GM18520 (cell line): ENCODE measurements at regions not wholly inside any gene's neighbourhood (a gene's known extent, or its start where the extent isn't known, plus 50 kb on each side); places are given as distances from the start of the nearest gene placed in this dataset.
"Not testable (repeated sequence)": the region's sequence is repeated elsewhere in the genome, so short reads cannot be mapped to it uniquely, and the experiment has no call there.

ENCODE experiments used
- ATAC-seq: cut with Tn5 transposase; IDR thresholded peaks from one replicate; pipeline ENCODE4 v1.9.1; 2021; ENCODE audit not compliant: unreplicated experiment

DNA sequence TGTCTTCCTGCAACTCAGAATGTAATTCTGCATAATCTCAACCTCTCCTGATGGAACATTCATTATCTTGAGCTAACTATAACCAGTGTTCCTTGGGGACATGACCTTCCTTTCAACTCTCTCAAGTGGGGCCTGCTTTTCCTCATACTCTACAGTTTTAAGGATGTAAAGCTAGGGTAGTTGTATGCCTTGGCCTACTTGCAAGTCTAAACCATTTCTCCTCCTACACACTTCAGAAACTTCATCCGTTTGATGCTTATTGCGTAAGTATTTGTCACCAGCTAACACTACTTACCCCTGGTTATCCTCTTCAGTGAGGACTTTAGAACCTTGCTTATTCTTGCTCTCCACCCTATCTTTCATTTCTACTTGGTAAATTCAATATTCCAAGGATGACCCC, 548.9 kb downstream of the HINT1 start:
- ATAC-seq = no peak

DNA sequence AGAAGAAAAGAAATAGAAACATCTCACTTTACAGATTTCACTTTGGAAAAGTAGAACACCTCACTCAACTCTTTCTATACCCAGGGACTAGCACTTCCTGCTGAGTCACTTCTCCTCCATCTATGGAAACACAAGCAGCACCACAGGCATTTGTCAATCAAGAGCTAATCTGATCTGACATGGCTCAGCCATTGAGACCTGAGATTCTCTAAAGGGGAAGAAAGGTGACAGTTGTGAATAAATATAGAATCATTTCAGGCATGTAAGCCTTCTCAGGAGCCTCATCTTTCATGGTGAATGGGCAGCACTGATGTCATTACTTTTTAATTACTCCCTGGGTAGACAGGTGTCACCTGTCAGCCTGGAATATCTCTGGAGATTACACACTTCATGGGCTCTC, 559.8 kb downstream of the HINT1 start:
- ATAC-seq = no peak

DNA sequence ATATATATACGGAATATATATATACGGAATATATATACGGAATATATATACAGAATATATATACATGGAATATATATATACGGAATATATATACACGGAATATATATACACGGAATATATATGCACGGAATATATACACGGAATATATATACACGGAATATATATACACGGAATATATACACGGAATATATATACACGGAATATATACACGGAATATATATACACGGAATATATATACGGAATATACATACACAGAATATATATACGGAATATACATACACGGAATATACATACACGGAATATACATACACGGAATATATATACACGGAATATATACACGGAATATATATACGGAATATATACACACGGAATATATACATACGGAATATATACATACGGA, 568.4 kb downstream of the HINT1 start:
- ATAC-seq = not testable (repeated sequence)

DNA sequence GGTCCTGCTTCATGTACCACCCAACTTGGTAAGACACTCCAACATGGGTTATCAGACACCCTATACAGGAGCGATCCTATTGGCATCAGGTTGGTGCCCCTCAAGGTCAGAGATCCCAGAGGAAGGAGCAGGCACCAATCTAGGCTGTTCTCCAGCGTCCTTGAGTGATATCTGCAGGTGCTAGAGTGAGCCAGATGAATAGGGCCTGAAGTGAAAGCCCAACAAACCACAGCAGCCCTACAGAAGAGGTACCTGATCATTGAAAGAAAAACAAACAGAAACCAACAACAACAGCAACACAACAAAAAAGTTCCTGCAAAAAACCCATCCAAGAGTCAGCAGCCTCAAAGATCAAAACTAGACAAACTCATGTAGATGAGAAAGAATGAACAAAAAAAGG, 584.8 kb downstream of the HINT1 start:
- ATAC-seq = no peak

DNA sequence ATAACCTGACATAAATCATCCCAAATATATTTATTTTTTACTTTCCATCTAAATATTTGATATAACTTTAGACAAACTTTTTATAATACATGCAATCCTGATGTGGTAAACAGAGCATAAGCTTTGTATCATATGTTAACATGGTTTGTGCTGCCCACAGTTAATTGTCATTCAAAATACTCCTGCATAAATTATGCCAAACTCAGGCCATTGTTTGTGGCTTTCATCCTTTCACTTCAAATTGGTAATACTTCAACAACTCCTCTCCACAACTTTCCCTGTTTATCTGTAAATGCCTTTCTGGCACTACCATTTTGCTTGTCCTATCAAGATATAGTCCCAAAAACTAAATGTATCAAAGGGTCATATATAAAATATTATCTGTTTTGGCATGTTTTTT, 586.7 kb downstream of the HINT1 start:
- no peak for ATAC-seq

DNA sequence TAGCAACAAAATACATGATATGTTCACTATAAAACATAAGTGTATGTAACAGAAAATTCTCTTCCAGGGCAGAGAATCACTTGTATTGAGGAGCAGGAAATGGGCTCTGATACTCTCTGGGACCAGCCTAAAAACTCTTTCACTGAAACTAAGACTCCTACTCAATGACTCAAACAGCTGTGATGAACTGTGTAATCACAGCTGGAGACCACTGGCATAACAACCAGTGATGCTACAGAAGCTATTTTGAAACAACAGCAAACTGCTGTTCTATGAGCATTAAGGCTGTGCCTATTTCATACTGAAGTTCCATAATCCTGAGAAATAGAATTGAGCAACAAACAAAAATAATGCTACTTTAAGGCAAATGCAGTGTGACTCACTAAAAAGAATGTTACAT, 594.0 kb downstream of the HINT1 start:
- ATAC-seq = no peak

DNA sequence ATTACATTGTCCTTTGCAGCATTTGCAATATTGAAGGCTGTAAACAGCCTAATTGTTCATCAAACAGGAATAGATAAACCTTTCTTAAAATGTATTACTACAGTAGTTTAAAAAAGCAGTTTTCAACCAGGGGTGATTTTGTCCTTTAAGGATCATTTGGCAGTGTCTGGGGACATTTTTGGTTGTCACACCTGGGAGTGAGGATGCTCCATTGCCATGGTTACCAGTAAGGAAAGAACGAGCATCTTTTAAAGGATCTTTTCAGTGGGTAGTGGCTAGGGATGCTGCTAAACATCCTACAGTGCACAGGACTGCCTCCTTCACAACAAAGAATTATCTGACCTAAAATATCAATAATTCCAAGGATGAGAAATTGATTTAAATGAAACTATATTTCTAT, 596.3 kb downstream of the HINT1 start:
- no peak for ATAC-seq

DNA sequence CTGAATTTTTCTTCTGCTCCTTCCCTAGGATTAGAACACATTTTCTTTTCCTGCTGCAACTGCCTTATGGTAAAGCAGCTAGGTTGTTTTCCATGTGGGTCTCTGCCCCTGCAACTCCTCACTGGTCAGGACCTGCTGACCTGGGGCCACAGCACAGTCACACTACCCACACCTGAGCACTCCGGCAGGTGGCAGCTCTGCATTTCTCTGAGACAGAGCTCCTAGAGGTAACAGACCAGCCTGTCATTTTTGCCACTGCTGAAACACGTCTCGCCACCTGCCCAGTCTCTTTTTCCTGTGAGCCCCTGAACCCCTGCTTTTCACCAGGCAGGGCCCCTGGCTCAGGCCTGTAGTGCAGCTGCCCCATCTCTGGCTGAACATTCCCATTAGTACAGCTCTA, 609.6 kb downstream of the HINT1 start:
- ATAC-seq = no peak

DNA sequence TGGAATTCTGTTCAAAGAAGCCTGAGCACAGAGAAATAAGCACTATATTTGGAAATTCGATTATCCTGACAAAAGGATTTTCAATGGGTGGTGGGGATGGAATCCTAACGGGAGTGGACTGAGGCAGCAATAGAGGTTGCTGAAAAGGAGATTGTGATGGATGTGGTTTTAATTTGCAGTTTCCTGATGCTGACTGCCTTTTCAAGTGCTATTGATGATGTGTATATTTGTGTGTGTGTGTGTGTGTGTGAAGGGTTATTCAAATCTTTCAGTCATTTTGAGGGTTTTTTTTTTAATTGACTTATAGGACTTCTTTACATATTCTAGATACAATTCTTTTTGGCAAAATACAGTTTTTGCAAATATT, 614.5 kb downstream of the HINT1 start:
- ATAC-seq = no peak

DNA sequence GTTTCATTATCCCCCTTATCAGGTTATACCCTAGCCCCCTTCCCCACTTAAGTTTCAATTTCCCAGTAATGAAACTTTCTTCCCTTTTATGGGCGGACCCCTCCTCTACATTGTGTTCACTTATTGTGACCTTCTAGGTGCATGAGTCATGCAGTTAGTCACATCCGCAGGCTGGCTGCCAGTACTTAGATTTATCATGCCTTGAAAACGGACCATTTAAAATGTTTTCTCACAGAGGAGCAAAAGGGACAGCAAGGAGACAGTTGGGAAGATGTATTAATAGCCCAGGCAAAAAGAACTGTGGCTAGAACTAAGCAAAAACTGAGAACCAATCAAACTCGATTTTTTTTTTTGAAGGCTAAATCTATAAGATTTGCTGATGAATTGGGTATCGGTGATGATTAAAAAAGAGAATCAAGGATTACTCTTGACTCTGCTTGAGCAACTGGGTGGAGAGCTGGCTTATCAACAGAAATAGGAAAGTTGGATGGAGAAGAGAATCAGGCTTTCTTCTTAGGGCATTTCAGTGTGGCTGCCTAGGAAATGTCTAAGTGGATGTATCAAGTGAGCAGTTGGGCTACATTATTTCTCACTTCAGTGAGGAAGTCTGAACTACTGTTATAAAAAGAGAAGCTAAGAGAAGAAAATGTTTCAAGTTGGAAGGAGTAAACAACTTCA, 615.0 kb downstream of the HINT1 start:
- ATAC-seq = no peak

DNA sequence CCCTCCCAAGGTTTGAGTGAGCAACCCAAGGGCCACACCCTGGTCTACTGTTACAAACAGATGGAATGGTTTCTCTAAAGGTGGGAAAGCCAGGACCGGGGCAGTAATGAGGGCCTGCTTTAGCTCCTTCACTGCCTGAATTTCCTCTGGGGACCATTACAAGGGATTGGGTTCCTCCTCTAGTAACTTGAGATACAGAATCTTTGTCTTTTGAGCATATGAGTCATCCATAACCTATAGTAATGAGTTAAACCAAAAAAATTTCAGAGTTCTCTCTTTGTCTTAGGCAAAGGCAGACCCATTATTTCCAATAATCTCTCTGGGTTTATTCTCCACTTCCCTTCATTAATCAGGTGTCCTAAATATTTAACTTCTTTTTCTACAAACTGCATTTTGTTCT, 618.8 kb downstream of the HINT1 start:
- no peak for ATAC-seq

DNA sequence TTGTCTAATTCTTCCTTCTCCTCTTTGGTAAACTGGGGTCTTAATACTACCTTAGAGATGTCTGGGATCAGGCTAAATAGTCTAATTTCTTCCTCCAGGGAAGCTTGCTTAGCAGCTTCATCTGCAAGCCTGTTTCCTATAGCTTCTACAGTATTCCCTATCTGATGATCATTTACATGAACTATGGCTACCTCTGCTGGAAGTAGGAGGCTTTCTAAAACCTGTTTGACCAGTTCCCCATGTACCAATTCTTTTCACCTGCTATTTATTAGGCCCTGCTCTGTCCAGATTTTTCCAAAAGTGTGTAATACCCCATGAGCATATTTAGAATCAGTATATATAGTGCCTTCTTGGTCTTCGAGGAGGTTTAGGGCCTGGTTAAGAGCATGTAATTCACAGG, 619.8 kb downstream of the HINT1 start:
- no peak for ATAC-seq

DNA sequence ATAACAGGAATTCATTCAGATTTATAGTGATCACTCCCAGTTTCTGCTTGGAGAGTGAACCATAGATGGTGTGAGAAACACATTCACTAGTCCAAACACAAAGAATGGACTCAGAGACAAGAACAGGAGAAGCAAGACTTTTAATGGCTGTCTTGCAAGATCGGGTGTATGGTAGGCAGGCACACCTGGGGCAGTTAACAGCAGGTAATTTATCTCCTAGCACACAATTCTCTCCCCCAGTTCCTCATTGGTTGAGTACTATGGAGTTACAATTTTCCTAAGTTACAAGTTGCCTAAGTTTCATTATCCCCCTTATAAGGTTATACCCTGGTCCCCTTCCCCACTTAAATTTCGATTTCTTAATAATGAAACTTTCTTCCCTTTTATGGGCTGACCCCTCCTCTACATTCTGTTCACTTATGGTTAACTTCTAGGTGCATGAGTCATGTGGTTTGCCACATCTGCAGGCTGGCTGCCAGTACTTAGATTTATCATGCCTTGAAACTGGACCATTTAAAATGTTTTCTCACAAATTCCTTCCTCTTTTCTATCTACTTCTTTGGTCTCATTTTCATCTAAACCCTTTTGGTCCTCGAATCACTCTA, 623.3 kb downstream of the HINT1 start:
- no peak for ATAC-seq

DNA sequence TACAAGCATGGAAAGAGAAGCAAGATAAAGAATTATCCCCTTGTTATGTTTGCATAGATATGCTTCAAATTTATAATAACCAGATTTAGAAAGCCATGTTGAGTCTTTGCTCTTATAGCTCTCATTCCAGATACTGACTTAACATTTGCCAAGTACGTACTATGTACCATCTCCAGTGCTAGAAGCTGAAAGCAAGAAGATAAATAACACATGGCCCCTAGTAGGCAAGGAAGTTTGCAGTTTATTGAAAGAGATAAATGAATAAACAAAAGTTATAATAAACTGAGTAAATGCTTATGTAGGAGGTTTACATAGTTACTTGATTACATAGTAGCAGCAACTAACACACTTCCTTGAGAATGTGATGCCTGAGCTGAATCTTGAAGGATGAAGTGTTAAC, 628.4 kb downstream of the HINT1 start:
- no peak for ATAC-seq

DNA sequence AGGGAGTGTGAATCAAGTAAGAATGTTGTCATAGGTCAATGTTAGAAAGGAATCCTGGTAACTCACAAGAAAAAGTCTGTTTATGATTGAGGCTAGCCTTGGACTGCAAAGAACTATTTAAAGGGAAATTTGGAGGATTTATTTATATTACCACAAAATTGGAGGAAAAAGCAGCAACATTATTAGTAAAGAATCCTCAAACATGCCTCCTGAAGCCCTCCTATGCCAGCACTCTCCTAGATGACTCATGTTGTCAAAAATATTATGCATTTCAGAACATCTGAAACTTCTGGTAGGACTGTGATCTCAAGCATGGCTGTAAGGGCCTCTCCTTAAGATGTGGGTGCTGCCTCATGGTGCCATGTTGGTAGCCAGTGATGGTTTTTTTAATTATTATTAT, 628.5 kb downstream of the CHSY3 start:
- no peak for ATAC-seq

DNA sequence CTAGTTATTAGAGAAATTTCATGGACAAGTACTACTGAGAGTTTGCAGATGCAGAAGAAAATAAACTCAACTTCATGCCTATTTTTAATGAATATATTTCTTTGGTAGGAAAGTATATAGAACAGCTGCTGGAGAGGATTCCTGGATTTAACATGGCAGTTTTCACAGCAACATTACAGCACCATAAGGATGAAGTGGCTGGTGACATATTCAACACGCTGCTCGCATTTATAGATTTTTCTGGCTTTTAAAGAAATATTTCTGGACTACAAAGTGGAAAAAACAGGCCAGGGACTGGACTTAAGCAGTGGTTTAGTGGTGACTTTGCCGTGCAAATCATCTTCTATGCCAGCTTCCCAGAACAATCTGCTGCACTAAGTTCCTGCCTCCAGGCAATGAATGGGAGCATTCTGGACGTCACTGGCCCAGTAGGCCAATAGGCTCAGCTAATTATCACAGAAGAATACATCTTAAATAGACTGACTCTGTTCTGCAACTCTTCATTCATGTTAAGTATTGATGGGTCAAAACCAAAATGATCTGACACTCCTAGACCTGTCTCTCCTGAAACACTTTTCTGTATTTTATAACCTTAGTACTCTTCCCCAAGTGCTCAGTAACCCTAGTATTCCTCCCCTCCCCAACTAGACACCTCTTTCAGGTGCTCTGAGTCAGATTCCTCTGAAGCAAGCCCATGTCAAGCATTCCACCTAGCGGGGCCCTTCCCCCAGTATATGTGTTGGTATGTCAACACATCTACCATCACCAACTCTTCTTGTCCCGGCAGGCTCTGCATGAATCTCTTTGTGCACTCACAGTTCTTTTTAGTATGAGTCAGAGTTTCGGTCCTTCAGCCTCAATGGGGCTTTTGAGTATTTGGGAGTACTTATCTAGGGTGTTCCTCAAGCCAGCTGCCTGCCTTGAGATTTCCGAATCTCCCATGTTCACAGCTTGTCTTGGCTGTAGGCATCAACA, 625.5 kb downstream of the CHSY3 start:
- no peak for ATAC-seq

DNA sequence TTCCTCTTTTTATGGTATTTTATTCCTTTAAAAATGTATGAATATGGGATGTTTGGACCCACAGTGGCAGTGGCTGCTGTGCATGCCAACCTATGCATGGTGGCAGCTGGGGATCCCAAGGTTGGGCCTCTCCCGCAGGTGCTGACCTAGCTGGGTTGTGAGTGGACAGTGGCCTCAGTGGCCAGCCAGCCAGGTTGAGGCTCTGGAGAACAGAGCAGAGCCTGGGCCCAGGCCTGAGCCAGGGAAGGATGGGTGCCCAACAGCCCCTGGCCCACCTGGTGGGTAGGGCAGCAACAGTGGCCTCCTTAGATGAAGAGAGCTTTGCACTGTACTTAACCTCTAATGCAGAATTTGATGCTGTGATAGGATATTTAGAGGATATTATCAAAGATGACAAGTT, 624.8 kb downstream of the CHSY3 start:
- ATAC-seq = no peak

DNA sequence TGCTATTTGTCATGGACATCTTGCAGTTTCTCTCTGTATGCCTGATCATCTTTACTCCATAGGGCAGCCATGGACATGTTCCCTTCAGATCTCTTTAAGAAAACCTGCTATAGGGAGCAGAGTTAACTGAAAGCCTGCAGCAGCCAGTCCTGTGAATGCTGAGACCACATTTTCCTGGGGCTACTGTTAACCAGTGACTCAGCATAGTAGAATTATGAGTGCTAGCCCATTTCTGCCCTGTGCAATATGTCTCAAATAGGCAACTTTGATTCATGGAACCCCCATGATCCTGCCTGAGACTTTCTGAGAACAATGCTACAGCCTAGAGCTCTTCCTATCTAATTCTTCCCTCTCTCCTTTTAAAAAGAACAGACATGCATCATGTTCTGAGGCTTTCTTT, 624.2 kb downstream of the CHSY3 start:
- ATAC-seq = no peak

DNA sequence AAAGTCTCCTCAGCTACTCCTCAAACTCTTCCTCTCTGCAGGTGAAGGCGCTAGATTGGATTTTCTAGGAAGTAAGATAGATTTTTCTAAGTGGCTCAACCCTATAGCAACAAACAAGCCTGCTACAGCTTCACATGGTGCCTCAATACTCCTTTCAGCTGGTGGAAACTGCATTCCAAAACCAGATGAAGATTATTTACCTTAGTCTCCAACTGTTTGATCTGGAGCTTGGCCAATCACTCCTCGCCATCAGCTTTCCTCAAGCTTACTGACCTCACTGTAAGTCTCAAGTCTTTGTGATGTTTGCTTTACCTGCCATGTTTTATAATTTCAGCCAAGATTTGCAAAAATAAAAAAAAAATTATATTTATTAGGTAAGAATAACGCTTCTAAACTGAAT, 622.4 kb downstream of the CHSY3 start:
- ATAC-seq = no peak

DNA sequence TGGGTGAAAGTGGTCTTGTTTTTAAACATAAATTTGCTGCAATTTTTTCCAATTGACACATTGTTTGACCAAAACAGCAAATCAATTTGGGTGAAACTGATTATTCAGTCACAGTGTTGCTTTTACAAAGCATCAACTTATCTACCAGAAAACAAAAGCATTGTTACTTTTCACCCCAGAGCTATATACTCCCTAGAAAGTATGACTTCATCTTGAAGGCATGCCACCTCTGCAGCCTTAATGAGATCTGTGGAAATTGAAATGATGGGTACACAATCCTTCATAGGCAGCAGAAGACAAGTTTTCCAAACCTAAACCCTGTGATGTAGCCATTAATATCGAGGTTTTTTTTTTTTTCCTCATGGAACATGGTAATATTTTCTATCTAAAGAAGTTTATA, 615.9 kb downstream of the CHSY3 start:
- no peak for ATAC-seq

DNA sequence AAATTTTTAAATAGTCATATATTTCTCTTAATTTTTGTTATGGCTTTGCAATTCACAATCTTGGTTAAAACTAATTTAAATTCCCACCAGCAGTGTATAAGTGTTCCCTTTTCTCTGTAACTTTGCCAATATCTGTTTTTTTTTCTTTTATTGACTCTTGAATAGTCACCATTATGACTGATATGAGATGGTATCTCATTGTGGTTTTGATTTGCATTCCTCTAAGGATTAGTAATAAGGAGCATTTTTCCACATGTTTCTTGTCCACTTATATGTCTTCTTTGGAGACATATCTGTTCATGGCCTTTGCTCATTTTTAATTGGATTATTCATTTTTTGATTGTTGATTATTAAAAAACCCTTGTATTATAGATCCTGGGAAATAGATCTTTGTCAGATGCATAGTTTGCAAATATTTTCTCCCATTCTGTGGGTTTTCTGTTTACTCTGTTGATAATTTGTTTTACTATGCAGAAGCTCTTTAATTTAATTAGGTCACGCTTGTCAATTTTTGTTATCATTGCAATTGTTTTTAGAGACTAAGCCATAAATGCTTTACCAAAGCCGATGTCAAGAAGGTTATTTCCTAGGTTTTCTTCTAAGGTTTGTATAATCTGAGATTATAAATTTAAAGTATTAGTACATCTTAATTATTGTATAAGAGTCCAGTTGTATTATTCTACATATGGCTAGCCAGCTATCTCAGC, 610.9 kb downstream of the CHSY3 start:
- no peak for ATAC-seq

DNA sequence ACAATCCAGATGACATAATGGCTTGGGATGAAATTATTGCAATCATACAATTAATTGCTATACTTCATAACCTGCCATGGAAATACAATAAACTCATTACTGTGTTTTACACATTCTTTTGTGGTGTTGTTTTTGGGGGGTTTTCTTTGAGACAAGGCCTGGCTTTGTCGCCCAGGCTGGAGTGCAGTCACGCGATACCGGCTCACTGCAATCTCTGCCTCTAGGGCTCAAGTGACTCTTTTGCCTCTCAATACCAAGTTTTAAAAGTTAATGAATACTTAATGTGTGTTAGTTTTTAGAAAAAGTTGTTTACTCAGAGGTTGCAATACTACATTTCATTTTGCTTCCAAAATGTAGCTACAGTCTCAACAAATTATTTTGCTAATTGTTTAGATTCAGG, 598.4 kb downstream of the CHSY3 start:
- no peak for ATAC-seq
